Nephron (organoid): ENCODE measurements at regions not wholly inside any gene's neighbourhood (a gene's known extent, or its start where the extent isn't known, plus 50 kb on each side); places are given as distances from the start of the nearest gene placed in this dataset.
"Not testable (repeated sequence)": the region's sequence is repeated elsewhere in the genome, so short reads cannot be mapped to it uniquely, and the experiment has no call there.

ENCODE experiments used
- H3K27ac Mint-ChIP-seq, 3 experiments: 2 replicates each; pipeline ENCODE4 v1.8.0; 2020; ENCODE audit warnings: mixed read lengths in 3 of 3, mild to moderate bottlenecking in 2 of 3, moderate library complexity in 1 of 3
- H3K27me3 Mint-ChIP-seq: 2 replicates; pipeline ENCODE4 v1.8.0; 2021; ENCODE audit warnings: low read depth, mild to moderate bottlenecking, moderate library complexity, mixed read lengths
- H3K36me3 Mint-ChIP-seq: 2 replicates; pipeline ENCODE4 v1.8.0; 2020; ENCODE audit warnings: low read depth, mixed read lengths
- H3K4me1 Mint-ChIP-seq: 2 replicates; pipeline ENCODE4 v1.8.0; 2020; ENCODE audit warnings: mixed read lengths
- H3K4me3 Mint-ChIP-seq, 3 experiments: 2 replicates each; pipeline ENCODE4 v1.8.0; 2020; ENCODE audit warnings: mild to moderate bottlenecking in 3 of 3, mixed read lengths in 3 of 3, moderate library complexity in 2 of 3
- H3K9me3 Mint-ChIP-seq: 2 replicates; pipeline ENCODE4 v1.8.0; 2020; ENCODE audit warnings: mixed read lengths
- CTCF ChIP-seq, 3 experiments: fragments of 200-600 bp; sonication (generic); IDR thresholded peaks; one replicate each; pipeline ENCODE4 v1.5.0; 2021; ENCODE audit warnings: antibody characterized with exemption in 3 of 3; ENCODE audit not compliant: unreplicated experiment in 3 of 3

- Mint-ChIP-seq H3K36me3 (no peaks in the 10 kb centered on the region), H3K27ac (no peak overlapping the region), H3K4me3 (no peak overlapping the region), H3K4me1 (peaks cover 25% of the 10 kb centered on the region), H3K27me3 (peaks cover 5% of the 10 kb centered on the region), H3K9me3 (no peaks in the 10 kb centered on the region)
- TF ChIP-seq CTCF (IDR thresholded peaks at IDR 0.05; ENCODE audit: unreplicated experiment in 3 of 3), result no peak
Observed at GRCh38 chr1:115159958-115160357, 70.7 kb upstream of the TSPAN2 start.

GRCh38 chr1:115158181-115158580, 68.9 kb upstream of the TSPAN2 start:
- H3K4me1 Mint-ChIP-seq, result peaks cover 25% of the 10 kb centered on the region
- TF ChIP-seq CTCF (IDR thresholded peaks at IDR 0.05; ENCODE audit: unreplicated experiment in 3 of 3), result no peak
- H3K4me3 Mint-ChIP-seq, result no peak overlapping the region
- H3K27me3 Mint-ChIP-seq, result peaks cover 5% of the 10 kb centered on the region
- H3K9me3 Mint-ChIP-seq, result peaks cover 5% of the 10 kb centered on the region
- peak overlapping the region in 2 of 3 experiments; percentile 23 to 24 for H3K27ac Mint-ChIP-seq
- H3K36me3 Mint-ChIP-seq, result peaks cover 4% of the 10 kb centered on the region

GRCh38 chr1:115156826-115157468, 67.6 kb upstream of the TSPAN2 start:
- no peak for TF ChIP-seq CTCF (IDR thresholded peaks at IDR 0.05; ENCODE audit: unreplicated experiment in 3 of 3)
- H3K4me1 Mint-ChIP-seq, result peaks cover 25% of the 10 kb centered on the region
- H3K9me3 Mint-ChIP-seq, result peaks cover 5% of the 10 kb centered on the region
- no peak overlapping the region for H3K27ac Mint-ChIP-seq
- H3K27me3 Mint-ChIP-seq, result peaks cover 5% of the 10 kb centered on the region
- peaks cover 4% of the 10 kb centered on the region for H3K36me3 Mint-ChIP-seq
- no peak overlapping the region for H3K4me3 Mint-ChIP-seq

- peaks cover 5% of the 10 kb centered on the region for H3K27me3 Mint-ChIP-seq
Observed at GRCh38 chr1:115153966-115154557, 64.8 kb upstream of the TSPAN2 start.

GRCh38 chr1:115147928-115148327, 58.6 kb upstream of the TSPAN2 start:
- not testable (repeated sequence) for H3K9me3 Mint-ChIP-seq, H3K4me1 Mint-ChIP-seq, H3K36me3 Mint-ChIP-seq, H3K27me3 Mint-ChIP-seq
- Mint-ChIP-seq H3K27ac (peak overlapping the region in 2 of 3 experiments; percentile 44), H3K4me3 (peak overlapping the region; percentile 70 to 74 (median 73))

More at GRCh38 chr1:115153966-115154557, 64.8 kb upstream of the TSPAN2 start:
- Mint-ChIP-seq H3K9me3 (peaks cover 5% of the 10 kb centered on the region), H3K27ac (no peak overlapping the region), H3K36me3 (peaks cover 4% of the 10 kb centered on the region), H3K4me1 (peaks cover 25% of the 10 kb centered on the region), H3K4me3 (no peak overlapping the region)
- TF ChIP-seq CTCF (IDR thresholded peaks at IDR 0.05; ENCODE audit: unreplicated experiment in 3 of 3), result no peak

- Mint-ChIP-seq H3K36me3 (no peaks in the 10 kb centered on the region), H3K9me3 (peaks cover 4% of the 10 kb centered on the region), H3K4me3 (no peak overlapping the region), H3K27me3 (peaks cover 12% of the 10 kb centered on the region), H3K27ac (no peak overlapping the region), H3K4me1 (peaks cover 17% of the 10 kb centered on the region)
- no peak for TF ChIP-seq CTCF (IDR thresholded peaks at IDR 0.05; ENCODE audit: unreplicated experiment in 3 of 3)
Observed at GRCh38 chr1:115145226-115145625, 55.9 kb upstream of the TSPAN2 start.
